ENCODE measurements at regions not wholly inside any gene's neighbourhood (a gene's known extent, or its start where the extent isn't known, plus 50 kb on each side); places are given as distances from the start of the nearest gene placed in this dataset.

DNA sequence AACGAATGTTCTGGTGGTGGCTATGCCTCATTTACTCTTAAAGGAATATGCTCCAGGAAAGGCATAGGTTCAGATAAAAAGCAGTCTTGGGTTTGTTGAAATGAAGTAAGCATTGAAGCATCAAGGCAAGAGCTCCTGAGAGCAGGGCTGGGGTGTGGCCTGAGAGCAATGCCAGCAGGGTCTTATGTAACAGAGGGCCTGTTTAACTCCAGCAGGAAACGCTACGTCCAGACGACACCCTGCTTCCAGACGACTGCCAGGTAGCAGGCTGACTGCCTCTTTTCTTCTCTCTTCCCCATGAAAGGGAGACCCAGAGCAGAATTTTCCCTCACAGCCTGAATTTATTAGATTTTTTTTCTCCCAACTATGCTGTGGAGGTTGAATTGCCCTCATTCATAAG, 127.2 kb upstream of the SLC5A12 start:
- DNase-seq (ENCODE audit: low read depth, low spot score) (no peak), ATAC-seq (no peak)
- BruUV-seq (replicated peaks) = no TSS peak
- in situ Hi-C loops (cut with HindIII; ENCODE audit: low pct_unique_long_range_greater_than_20kb, low sequenced_read_pairs) = no loop called here
- intact Hi-C loops (cut with micrococcal nuclease; ENCODE audit: unreplicated experiment) = no loop called here
- CTCF ChIA-PET = no interaction called here
- Histone ChIP-seq H3K27me3 (ENCODE audit: control insufficient read depth, insufficient read depth, low read length) (no peaks in the 10 kb centered on the region), H3K4me1 (ENCODE audit: control insufficient read depth, insufficient read depth, low read length) (no peaks in the 10 kb centered on the region), H3K9me3 (ENCODE audit: control insufficient read depth, insufficient read depth, low read depth, low read length) (no peaks in the 10 kb centered on the region), H3K4me3 (ENCODE audit: low read depth in 2 of 2, low read length in 2 of 2) (no peak overlapping the region), H3K27ac (ENCODE audit: low read length) (no peak overlapping the region), H3K36me3 (ENCODE audit: control insufficient read depth, insufficient read depth, low read length) (no peaks in the 10 kb centered on the region)
- TF ChIP-seq, protein P1, sequence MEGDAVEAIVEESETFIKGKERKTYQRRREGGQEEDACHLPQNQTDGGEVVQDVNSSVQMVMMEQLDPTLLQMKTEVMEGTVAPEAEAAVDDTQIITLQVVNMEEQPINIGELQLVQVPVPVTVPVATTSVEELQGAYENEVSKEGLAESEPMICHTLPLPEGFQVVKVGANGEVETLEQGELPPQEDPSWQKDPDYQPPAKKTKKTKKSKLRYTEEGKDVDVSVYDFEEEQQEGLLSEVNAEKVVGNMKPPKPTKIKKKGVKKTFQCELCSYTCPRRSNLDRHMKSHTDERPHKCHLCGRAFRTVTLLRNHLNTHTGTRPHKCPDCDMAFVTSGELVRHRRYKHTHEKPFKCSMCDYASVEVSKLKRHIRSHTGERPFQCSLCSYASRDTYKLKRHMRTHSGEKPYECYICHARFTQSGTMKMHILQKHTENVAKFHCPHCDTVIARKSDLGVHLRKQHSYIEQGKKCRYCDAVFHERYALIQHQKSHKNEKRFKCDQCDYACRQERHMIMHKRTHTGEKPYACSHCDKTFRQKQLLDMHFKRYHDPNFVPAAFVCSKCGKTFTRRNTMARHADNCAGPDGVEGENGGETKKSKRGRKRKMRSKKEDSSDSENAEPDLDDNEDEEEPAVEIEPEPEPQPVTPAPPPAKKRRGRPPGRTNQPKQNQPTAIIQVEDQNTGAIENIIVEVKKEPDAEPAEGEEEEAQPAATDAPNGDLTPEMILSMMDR (IDR thresholded peaks at IDR 0.05) = no peak
- TF ChIP-seq, protein P2, sequence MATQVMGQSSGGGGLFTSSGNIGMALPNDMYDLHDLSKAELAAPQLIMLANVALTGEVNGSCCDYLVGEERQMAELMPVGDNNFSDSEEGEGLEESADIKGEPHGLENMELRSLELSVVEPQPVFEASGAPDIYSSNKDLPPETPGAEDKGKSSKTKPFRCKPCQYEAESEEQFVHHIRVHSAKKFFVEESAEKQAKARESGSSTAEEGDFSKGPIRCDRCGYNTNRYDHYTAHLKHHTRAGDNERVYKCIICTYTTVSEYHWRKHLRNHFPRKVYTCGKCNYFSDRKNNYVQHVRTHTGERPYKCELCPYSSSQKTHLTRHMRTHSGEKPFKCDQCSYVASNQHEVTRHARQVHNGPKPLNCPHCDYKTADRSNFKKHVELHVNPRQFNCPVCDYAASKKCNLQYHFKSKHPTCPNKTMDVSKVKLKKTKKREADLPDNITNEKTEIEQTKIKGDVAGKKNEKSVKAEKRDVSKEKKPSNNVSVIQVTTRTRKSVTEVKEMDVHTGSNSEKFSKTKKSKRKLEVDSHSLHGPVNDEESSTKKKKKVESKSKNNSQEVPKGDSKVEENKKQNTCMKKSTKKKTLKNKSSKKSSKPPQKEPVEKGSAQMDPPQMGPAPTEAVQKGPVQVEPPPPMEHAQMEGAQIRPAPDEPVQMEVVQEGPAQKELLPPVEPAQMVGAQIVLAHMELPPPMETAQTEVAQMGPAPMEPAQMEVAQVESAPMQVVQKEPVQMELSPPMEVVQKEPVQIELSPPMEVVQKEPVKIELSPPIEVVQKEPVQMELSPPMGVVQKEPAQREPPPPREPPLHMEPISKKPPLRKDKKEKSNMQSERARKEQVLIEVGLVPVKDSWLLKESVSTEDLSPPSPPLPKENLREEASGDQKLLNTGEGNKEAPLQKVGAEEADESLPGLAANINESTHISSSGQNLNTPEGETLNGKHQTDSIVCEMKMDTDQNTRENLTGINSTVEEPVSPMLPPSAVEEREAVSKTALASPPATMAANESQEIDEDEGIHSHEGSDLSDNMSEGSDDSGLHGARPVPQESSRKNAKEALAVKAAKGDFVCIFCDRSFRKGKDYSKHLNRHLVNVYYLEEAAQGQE (IDR thresholded peaks at IDR 0.05; ENCODE audit: insufficient read depth in 1 of 2, low read depth in 2 of 2, low read length in 1 of 2) = no peak
- no peak for TF ChIP-seq POLR2AphosphoS5 (IDR thresholded peaks at IDR 0.05; ENCODE audit: low read depth, low read length)
- POLR2A ChIA-PET = no interaction called here

DNA sequence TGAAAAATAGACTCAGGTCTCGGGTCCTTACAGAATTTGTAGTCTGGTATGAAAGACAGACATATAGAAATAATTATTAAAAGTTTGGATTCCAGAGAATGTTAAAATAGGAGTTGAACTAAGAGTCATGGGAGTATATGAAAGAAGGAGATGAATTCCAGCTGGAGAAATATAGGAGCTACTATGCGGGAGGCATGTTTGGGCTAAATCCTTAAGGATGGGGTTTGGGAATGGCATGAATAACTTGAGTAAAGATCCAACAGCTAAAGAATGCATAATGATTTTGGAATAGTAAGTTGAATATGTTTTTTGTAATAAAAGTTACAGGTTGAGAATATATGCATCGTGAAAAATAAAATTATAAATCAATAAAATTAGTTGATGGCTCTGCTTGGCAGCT, 129.4 kb upstream of the SLC5A12 start:
- CTCF ChIA-PET = no interaction called here
- DNase-seq (ENCODE audit: low read depth, low spot score) (no peak), ATAC-seq (no peak)
- intact Hi-C loops (cut with micrococcal nuclease; ENCODE audit: unreplicated experiment) = no loop called here
- Histone ChIP-seq H3K4me3 (ENCODE audit: low read depth in 2 of 2, low read length in 2 of 2) (no peak overlapping the region), H3K4me1 (ENCODE audit: control insufficient read depth, insufficient read depth, low read length) (no peaks in the 10 kb centered on the region), H3K9me3 (ENCODE audit: control insufficient read depth, insufficient read depth, low read depth, low read length) (no peaks in the 10 kb centered on the region), H3K27ac (ENCODE audit: low read length) (no peak overlapping the region), H3K27me3 (ENCODE audit: control insufficient read depth, insufficient read depth, low read length) (no peaks in the 10 kb centered on the region), H3K36me3 (ENCODE audit: control insufficient read depth, insufficient read depth, low read length) (no peaks in the 10 kb centered on the region)
- in situ Hi-C loops (cut with HindIII; ENCODE audit: low pct_unique_long_range_greater_than_20kb, low sequenced_read_pairs) = no loop called here
- BruUV-seq (replicated peaks) = no TSS peak
- POLR2A ChIA-PET = no interaction called here
- TF ChIP-seq SIN3A (IDR thresholded peaks at IDR 0.05; ENCODE audit: borderline replicate concordance, insufficient read depth, low read depth, low read length) (no peak), POLR2AphosphoS5 (IDR thresholded peaks at IDR 0.05; ENCODE audit: low read depth, low read length) (no peak), TCF7L2 (IDR thresholded peaks at IDR 0.05; ENCODE audit: low read depth, low read length) (no peak)
- TF ChIP-seq, protein P1 (IDR thresholded peaks at IDR 0.05) = no peak
- TF ChIP-seq, protein P2 (IDR thresholded peaks at IDR 0.05; ENCODE audit: insufficient read depth in 1 of 2, low read depth in 2 of 2, low read length in 1 of 2) = no peak

Measured in Panc1 (cell line).